DND-41 (cell line): ENCODE measurements at regions not wholly inside any gene's neighbourhood (a gene's known extent, or its start where the extent isn't known, plus 50 kb on each side); places are given as distances from the start of the nearest gene placed in this dataset.
A peak's percentile ranks its signal among the peaks of the same experiment; 100 is the strongest.
"Not testable (repeated sequence)": the region's sequence is repeated elsewhere in the genome, so short reads cannot be mapped to it uniquely, and the experiment has no call there.

ENCODE experiments used
- ATAC-seq: fragments of 200-7000 bp; cut with Tn5 transposase; 3 replicates; pipeline ENCODE4 v1.9.1; 2021; ENCODE audit warnings: low read depth; ENCODE audit not compliant: insufficient read depth
- DNase-seq: peaks from one replicate; pipeline ENCODE4 v3.0.0-alpha.2; 2020
- H2AFZ ChIP-seq: 2 replicates; pipeline ENCODE4 v1.6.0; 2012; ENCODE audit warnings: low read depth, low read length
- H3K27ac ChIP-seq: 2 replicates; pipeline ENCODE4 v1.5.1; 2012; ENCODE audit warnings: low read length, inconsistent platforms
- H3K27me3 ChIP-seq: fragments of 200-600 bp; sonication (generic); 2 replicates; pipeline ENCODE4 v1.6.0; 2012; ENCODE audit warnings: low read length, mild to moderate bottlenecking, inconsistent platforms; ENCODE audit not compliant: insufficient read depth, poor library complexity
- H3K36me3 ChIP-seq: 2 replicates; pipeline ENCODE4 v1.5.1; 2012; ENCODE audit warnings: low read length, inconsistent platforms; ENCODE audit not compliant: insufficient read depth
- H3K4me1 ChIP-seq: 2 replicates; pipeline ENCODE4 v1.5.1; 2012; ENCODE audit warnings: mild to moderate bottlenecking, low read length; ENCODE audit not compliant: insufficient read depth
- H3K4me2 ChIP-seq: 2 replicates; pipeline ENCODE4 v1.6.0; 2012; ENCODE audit warnings: mild to moderate bottlenecking, moderate library complexity, low read length, inconsistent platforms; ENCODE audit not compliant: insufficient read depth
- H3K4me3 ChIP-seq, 2 experiments: fragments of 200-600 bp in 1 of 2; shearing (Covaris generic) in 1 of 2; 2 replicates each; pipeline ENCODE4 v1.5.1; 2012 to 2016; ENCODE audit warnings: inconsistent platforms in 2 of 2, low read length in 2 of 2, mild to moderate bottlenecking in 2 of 2, low read depth in 1 of 2, moderate library complexity in 1 of 2
- H3K79me2 ChIP-seq: 2 replicates; pipeline ENCODE4 v1.6.0; 2012; ENCODE audit warnings: low read length, inconsistent platforms; ENCODE audit not compliant: insufficient read depth
- H3K9ac ChIP-seq: 2 replicates; pipeline ENCODE4 v1.6.0; 2012; ENCODE audit warnings: low read depth, mild to moderate bottlenecking, inconsistent platforms, low read length, moderate library complexity
- H3K9me3 ChIP-seq: 2 replicates; pipeline ENCODE4 v1.5.1; 2012; ENCODE audit warnings: low read length, moderate library complexity, mild to moderate bottlenecking, inconsistent platforms; ENCODE audit not compliant: insufficient read depth, severe bottlenecking
- H4K20me1 ChIP-seq: 2 replicates; pipeline ENCODE4 v1.6.0; 2012; ENCODE audit warnings: low read length; ENCODE audit not compliant: insufficient read depth
- TF ChIP-seq, protein P1 (sequence below): IDR thresholded peaks from 2 replicates; pipeline ENCODE4 v1.5.1; 2012; ENCODE audit warnings: borderline replicate concordance, low read length, moderate library complexity, mild to moderate bottlenecking; ENCODE audit not compliant: poor library complexity, severe bottlenecking; ENCODE audit errors: extremely low read depth

DNA sequence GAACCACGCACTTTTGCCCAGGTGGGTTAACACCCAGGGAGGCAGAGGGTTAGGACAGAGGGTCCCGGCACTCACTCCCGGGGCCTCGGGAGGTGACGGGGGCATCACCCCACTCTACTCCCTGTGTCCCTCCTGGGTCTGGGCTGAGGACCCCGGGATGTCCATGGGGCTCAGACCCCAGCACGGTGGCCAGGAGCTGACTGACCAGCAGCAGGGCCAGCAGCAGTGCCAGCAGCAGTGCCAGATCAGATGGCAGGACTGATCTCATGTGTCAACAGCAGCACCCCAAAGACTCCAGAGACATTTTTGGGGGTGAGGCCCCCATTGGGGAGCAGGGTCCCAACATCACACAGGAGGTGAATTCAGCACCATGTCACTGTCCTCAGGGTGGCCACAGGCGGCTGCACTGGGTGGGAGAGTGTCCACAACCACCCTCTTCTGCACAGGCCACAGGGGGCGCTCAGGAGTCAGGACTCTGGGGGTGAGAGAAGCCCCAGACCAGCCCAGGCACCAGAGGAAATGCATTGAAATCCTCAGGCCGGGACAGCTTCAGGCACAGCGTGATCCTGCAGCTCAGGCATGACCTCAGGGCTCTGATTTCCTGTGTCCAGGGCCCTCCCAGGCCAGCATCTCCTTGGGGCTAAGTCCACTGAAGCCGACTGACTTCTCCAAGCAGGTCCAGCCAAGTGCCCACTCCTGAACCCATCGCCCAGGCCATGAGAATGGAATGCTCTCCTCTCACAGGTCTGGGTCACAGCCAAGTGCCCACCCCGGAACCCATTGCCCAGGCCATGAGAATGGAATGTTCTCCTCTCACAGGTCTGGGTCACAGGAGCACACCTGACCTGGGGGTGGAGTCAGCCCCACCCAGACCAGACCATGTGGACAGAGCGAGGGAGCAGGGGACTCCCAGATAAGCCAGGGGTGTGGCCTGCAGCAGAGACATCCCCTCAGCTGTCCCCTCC, 87.2 kb upstream of the SFSWAP start:
- not testable (repeated sequence) for ATAC-seq, H4K20me1 ChIP-seq, DNase-seq, H3K36me3 ChIP-seq, H3K4me2 ChIP-seq, H3K27ac ChIP-seq, H3K27me3 ChIP-seq, H3K9ac ChIP-seq, H2AFZ ChIP-seq, H3K79me2 ChIP-seq, H3K4me3 ChIP-seq, H3K4me1 ChIP-seq
- TF ChIP-seq, protein P1, sequence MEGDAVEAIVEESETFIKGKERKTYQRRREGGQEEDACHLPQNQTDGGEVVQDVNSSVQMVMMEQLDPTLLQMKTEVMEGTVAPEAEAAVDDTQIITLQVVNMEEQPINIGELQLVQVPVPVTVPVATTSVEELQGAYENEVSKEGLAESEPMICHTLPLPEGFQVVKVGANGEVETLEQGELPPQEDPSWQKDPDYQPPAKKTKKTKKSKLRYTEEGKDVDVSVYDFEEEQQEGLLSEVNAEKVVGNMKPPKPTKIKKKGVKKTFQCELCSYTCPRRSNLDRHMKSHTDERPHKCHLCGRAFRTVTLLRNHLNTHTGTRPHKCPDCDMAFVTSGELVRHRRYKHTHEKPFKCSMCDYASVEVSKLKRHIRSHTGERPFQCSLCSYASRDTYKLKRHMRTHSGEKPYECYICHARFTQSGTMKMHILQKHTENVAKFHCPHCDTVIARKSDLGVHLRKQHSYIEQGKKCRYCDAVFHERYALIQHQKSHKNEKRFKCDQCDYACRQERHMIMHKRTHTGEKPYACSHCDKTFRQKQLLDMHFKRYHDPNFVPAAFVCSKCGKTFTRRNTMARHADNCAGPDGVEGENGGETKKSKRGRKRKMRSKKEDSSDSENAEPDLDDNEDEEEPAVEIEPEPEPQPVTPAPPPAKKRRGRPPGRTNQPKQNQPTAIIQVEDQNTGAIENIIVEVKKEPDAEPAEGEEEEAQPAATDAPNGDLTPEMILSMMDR = peak; percentile 8
- H3K9me3 ChIP-seq = peaks cover 10% of the 10 kb centered on the region

GRCh38 chr12:131624369-131624739, 86.5 kb upstream of the SFSWAP start:
- H3K9ac ChIP-seq, DNase-seq, H3K27ac ChIP-seq, H2AFZ ChIP-seq, H3K36me3 ChIP-seq, H3K4me2 ChIP-seq, H3K4me3 ChIP-seq, H4K20me1 ChIP-seq, H3K79me2 ChIP-seq, H3K27me3 ChIP-seq, H3K4me1 ChIP-seq, ATAC-seq: not testable (repeated sequence)
- H3K9me3 ChIP-seq = peaks cover 14% of the 10 kb centered on the region

GRCh38 chr12:131624756-131625501, 86.0 kb upstream of the SFSWAP start:
- not testable (repeated sequence) for H3K4me3 ChIP-seq, H3K4me1 ChIP-seq, H4K20me1 ChIP-seq, H3K36me3 ChIP-seq, H3K4me2 ChIP-seq, H3K79me2 ChIP-seq, H2AFZ ChIP-seq, DNase-seq, H3K9ac ChIP-seq, H3K27me3 ChIP-seq, H3K27ac ChIP-seq, ATAC-seq
- H3K9me3 ChIP-seq = peaks cover 14% of the 10 kb centered on the region

- ATAC-seq = not testable (repeated sequence)
Observed at GRCh38 chr12:131625966-131626722, 84.7 kb upstream of the SFSWAP start.

GRCh38 chr12:131627151-131628022, 83.5 kb upstream of the SFSWAP start:
- H3K9me3 ChIP-seq = peaks cover 14% of the 10 kb centered on the region
- H3K36me3 ChIP-seq, H2AFZ ChIP-seq, H3K27me3 ChIP-seq, H3K4me2 ChIP-seq, ATAC-seq, H4K20me1 ChIP-seq, H3K4me1 ChIP-seq, H3K9ac ChIP-seq, H3K79me2 ChIP-seq, H3K27ac ChIP-seq, H3K4me3 ChIP-seq: not testable (repeated sequence)
- peak; percentile 41 for DNase-seq

More at GRCh38 chr12:131625966-131626722, 84.7 kb upstream of the SFSWAP start:
- not testable (repeated sequence) for H3K79me2 ChIP-seq, H3K27me3 ChIP-seq, H3K27ac ChIP-seq, H3K9ac ChIP-seq, H3K4me2 ChIP-seq, H3K4me1 ChIP-seq, H3K4me3 ChIP-seq, H3K36me3 ChIP-seq, H4K20me1 ChIP-seq, H2AFZ ChIP-seq, DNase-seq
- peaks cover 14% of the 10 kb centered on the region for H3K9me3 ChIP-seq
